Adrenal gland (tissue), 9 donors: ENCODE measurements at regions not wholly inside any gene's neighbourhood (a gene's known extent, or its start where the extent isn't known, plus 50 kb on each side); places are given as distances from the start of the nearest gene placed in this dataset.

Source experiments
- DNase-seq, 7 donors: peaks; one replicate each; pipeline ENCODE4 v3.0.0-alpha.2; 2019 to 2020
- H3K27ac ChIP-seq, 5 donors: fragments of 200-600 bp; sonication (generic) in 4 of 5; 1 replicate in 3 of 5; 2 replicates in 2 of 5; pipeline versions ENCODE4 v1.5.1 to v1.8.0; 2016 to 2020; ENCODE audit warnings: mild to moderate bottlenecking in 1 of 5
- H3K27me3 ChIP-seq: fragments of 200-600 bp; 2 replicates; pipeline ENCODE4 v1.8.0; 2021
- H3K36me3 ChIP-seq, 2 donors: fragments of 200-600 bp; replicated peaks in 1 of 2; 1 replicate in 1 of 2; 2 replicates in 1 of 2; pipeline versions ENCODE4 v1.5.1 to v1.8.0; 2018 to 2022
- H3K4me1 ChIP-seq, 2 donors: fragments of 200-600 bp; replicated peaks in 1 of 2; 1 replicate in 1 of 2; 2 replicates in 1 of 2; pipeline versions ENCODE4 v1.5.1 to v1.8.0; 2018 to 2021
- H3K4me3 ChIP-seq, 4 donors: fragments of 200-600 bp; sonication (generic) in 3 of 4; one replicate each; pipeline ENCODE4 v1.5.1; 2016 to 2018
- H3K9me3 ChIP-seq, 3 donors: fragments of 200-600 bp; sonication (generic) in 1 of 3; replicated peaks in 1 of 3; 1 replicate in 2 of 3; 2 replicates in 1 of 3; pipeline versions ENCODE4 v1.5.1 to v1.8.0; 2016 to 2021
- POLR2A ChIP-seq, 2 donors: fragments of 450-650 bp; IDR thresholded peaks; one replicate each; pipeline ENCODE4 v1.6.1; 2017; ENCODE audit warnings: antibody characterized with exemption in 2 of 2, mild to moderate bottlenecking in 2 of 2, moderate library complexity in 1 of 2
- WGBS, 4 donors: extraction: QIAGEN DNeasy Blood & Tissue Kit in 2 of 4; methylation state at CpG; one replicate each; pipeline versions ENCODE4 v1.1.5 to v1.1.7; 2013 to 2017; 5-methylcytosine and 5-hydroxymethylcytosine counted together
- intact Hi-C, 2 donors: fragments of 100-400 bp; cut with DNase I; formaldehyde crosslinking; loops; one replicate each; pipeline versions ENCODE4 v1.14.1 to v1.15.0; 2022 to 2023
- TF ChIP-seq, protein P1 (sequence below), 6 experiments: fragments of 450-650 bp in 4 of 6; fragments of 200-600 bp in 2 of 6; sonication (generic) in 1 of 6; IDR thresholded peaks; 1 replicate in 5 of 6; 2 replicates in 1 of 6; pipeline versions ENCODE4 v1.5.1 to v1.8.0; 2016 to 2021; ENCODE audit warnings: antibody characterized with exemption in 6 of 6, mild to moderate bottlenecking in 2 of 6, moderate library complexity in 1 of 6
- donor health status: healthy with polysubstance abuse.
- donor health status: Bipolar disorder and iron deficiency.
- donor health status: DM: yes; HTN: yes; CAD: no.
- donor health status: DM: no; HTN: no; CAD: no.
- donor health status: DM: no; HTN: no; CAD: no.

DNA sequence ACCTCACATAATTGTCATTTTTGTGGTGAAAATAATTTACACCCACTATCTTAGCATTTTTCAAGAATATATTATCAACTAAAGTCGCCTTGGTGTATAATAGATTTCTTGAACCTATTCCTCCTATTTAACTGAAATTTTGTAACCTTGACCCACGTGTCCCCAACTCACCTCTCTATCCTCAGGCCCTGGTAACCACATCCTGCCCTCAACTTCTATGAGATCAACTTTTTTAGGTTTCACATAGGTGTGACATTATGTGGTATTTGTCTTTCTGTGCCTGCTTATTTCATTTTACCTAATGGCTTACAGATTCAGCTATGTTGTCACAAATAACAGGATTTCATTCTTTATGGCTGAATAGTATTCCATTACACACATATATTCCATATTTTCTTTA, 73.0 kb upstream of the CNTNAP4 start:
- Histone ChIP-seq H3K27ac (no peak overlapping the region), H3K4me1 (no peaks in the 10 kb centered on the region), H3K27me3 (no peaks in the 10 kb centered on the region), H3K36me3 (no peaks in the 10 kb centered on the region), H3K9me3 (no peaks in the 10 kb centered on the region), H3K4me3 (no peak overlapping the region)
- 43 to 73% (median 55%) methylated on average over 2 of the region's 2 CpGs for WGBS, 4 donors
- DNase-seq = no peak
- no peak for TF ChIP-seq POLR2A (IDR thresholded peaks at IDR 0.05)
- TF ChIP-seq, protein P1, sequence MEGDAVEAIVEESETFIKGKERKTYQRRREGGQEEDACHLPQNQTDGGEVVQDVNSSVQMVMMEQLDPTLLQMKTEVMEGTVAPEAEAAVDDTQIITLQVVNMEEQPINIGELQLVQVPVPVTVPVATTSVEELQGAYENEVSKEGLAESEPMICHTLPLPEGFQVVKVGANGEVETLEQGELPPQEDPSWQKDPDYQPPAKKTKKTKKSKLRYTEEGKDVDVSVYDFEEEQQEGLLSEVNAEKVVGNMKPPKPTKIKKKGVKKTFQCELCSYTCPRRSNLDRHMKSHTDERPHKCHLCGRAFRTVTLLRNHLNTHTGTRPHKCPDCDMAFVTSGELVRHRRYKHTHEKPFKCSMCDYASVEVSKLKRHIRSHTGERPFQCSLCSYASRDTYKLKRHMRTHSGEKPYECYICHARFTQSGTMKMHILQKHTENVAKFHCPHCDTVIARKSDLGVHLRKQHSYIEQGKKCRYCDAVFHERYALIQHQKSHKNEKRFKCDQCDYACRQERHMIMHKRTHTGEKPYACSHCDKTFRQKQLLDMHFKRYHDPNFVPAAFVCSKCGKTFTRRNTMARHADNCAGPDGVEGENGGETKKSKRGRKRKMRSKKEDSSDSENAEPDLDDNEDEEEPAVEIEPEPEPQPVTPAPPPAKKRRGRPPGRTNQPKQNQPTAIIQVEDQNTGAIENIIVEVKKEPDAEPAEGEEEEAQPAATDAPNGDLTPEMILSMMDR (IDR thresholded peaks at IDR 0.05) = no peak
- intact Hi-C loops = no loop called here

DNA sequence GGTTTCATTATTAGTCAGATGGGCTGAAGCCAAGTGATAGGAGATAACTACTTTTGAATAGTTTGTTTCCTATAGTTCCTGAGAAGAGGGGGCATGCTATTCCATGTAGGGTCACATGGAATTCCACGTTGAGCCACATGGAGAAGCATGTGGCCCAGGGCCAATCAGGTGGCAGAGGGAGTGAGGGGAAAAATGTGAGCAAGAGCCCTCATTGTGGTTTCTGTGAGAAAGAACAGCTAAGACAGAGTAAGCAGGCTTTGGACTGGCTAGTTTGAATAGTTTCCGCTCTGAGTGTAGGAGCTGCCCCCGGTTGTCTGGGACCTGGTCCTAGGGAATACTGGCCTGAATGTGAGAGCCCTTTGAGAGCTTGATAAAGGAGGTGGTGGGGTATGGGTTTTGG, 69.9 kb upstream of the CNTNAP4 start:
- no peak overlapping the region for H3K4me3 ChIP-seq
- no peaks in the 10 kb centered on the region for H3K4me1 ChIP-seq
- DNase-seq = no peak
- TF ChIP-seq POLR2A (IDR thresholded peaks at IDR 0.05) = no peak
- 47 to 78% (median 53%) methylated on average over 3 of the region's 3 CpGs for WGBS, 4 donors
- H3K27ac ChIP-seq = no peak overlapping the region
- intact Hi-C loops = no loop called here
- no peaks in the 10 kb centered on the region for H3K27me3 ChIP-seq
- no peaks in the 10 kb centered on the region for H3K36me3 ChIP-seq
- H3K9me3 ChIP-seq = no peaks in the 10 kb centered on the region

DNA sequence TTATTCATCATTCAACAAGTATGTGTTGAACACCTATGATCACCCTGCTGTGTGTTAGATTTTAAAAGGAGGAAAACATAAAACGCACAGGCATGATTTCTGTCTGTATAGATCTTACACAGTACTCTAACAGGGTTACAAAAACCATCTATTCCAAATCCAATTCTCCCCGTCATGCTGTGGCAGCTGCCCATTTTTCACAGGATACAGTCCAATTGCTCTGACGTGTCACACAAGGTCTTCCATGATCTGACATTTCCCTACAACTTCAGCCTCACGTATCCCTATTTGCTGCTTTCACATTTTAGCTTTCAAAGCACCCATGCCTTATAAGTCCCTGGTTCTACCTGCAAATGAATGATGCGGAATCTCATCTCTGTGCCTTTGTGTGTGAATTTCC, 67.0 kb upstream of the CNTNAP4 start:
- 57 to 62% (median 61%) methylated on average over 5 of the region's 5 CpGs for WGBS, 4 donors
- no peak overlapping the region for H3K27ac ChIP-seq
- H3K4me1 ChIP-seq = no peaks in the 10 kb centered on the region
- DNase-seq = no peak
- no peaks in the 10 kb centered on the region for H3K36me3 ChIP-seq
- no peaks in the 10 kb centered on the region for H3K27me3 ChIP-seq
- no peaks in the 10 kb centered on the region for H3K9me3 ChIP-seq
- H3K4me3 ChIP-seq = no peak overlapping the region
- TF ChIP-seq POLR2A (IDR thresholded peaks at IDR 0.05) = no peak
- TF ChIP-seq, protein P1 (IDR thresholded peaks at IDR 0.05) = no peak
- intact Hi-C loops = no loop called here

GRCh38 chr16:76213860-76214259, 63.3 kb upstream of the CNTNAP4 start:
- TF ChIP-seq, protein P1 (IDR thresholded peaks at IDR 0.05) = no peak
- no peak for TF ChIP-seq POLR2A (IDR thresholded peaks at IDR 0.05)
- Histone ChIP-seq H3K27ac (no peak overlapping the region), H3K9me3 (no peaks in the 10 kb centered on the region), H3K4me1 (no peaks in the 10 kb centered on the region), H3K4me3 (no peak overlapping the region), H3K36me3 (no peaks in the 10 kb centered on the region), H3K27me3 (no peaks in the 10 kb centered on the region)
- intact Hi-C loops = no loop called here
- DNase-seq = no peak

- no peaks in the 10 kb centered on the region for H3K9me3 ChIP-seq
- no peaks in the 10 kb centered on the region for H3K27me3 ChIP-seq
- 31 to 64% (median 51%) methylated on average over 1 of the region's 1 CpG for WGBS, 4 donors
- TF ChIP-seq, protein P1 (IDR thresholded peaks at IDR 0.05) = no peak
- TF ChIP-seq POLR2A (IDR thresholded peaks at IDR 0.05) = no peak
- no peak for DNase-seq
- no peaks in the 10 kb centered on the region for H3K36me3 ChIP-seq
- intact Hi-C loops = no loop called here
- no peak overlapping the region for H3K4me3 ChIP-seq
- no peak overlapping the region for H3K27ac ChIP-seq
- H3K4me1 ChIP-seq = no peaks in the 10 kb centered on the region
These were observed 62.3 kb upstream of the CNTNAP4 start for GRCh38 chr16:76214856-76215255.
